ENCODE measurements at regions not wholly inside any gene's neighbourhood (a gene's known extent, or its start where the extent isn't known, plus 50 kb on each side); places are given as distances from the start of the nearest gene placed in this dataset.

- H3K4me3 ChIP-seq (ENCODE audit: low read depth, low read length), result no peak overlapping the region
- TF ChIP-seq, protein P1, sequence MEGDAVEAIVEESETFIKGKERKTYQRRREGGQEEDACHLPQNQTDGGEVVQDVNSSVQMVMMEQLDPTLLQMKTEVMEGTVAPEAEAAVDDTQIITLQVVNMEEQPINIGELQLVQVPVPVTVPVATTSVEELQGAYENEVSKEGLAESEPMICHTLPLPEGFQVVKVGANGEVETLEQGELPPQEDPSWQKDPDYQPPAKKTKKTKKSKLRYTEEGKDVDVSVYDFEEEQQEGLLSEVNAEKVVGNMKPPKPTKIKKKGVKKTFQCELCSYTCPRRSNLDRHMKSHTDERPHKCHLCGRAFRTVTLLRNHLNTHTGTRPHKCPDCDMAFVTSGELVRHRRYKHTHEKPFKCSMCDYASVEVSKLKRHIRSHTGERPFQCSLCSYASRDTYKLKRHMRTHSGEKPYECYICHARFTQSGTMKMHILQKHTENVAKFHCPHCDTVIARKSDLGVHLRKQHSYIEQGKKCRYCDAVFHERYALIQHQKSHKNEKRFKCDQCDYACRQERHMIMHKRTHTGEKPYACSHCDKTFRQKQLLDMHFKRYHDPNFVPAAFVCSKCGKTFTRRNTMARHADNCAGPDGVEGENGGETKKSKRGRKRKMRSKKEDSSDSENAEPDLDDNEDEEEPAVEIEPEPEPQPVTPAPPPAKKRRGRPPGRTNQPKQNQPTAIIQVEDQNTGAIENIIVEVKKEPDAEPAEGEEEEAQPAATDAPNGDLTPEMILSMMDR (IDR thresholded peaks at IDR 0.05; ENCODE audit: low read depth, low read length, missing control alignments), result peak; percentile 70
- peak; percentile 52 for DNase-seq (ENCODE audit: low read depth)
Measured at GRCh38 chr2:76599732-76600368, 889.1 kb upstream of the GCFC2 start.

GRCh38 chr2:76584474-76584873 lies 873.8 kb upstream of the GCFC2 start:
- DNase-seq (ENCODE audit: low read depth), result no peak
- no peak overlapping the region for H3K4me3 ChIP-seq (ENCODE audit: low read depth, low read length)
- TF ChIP-seq, protein P1 (IDR thresholded peaks at IDR 0.05; ENCODE audit: low read depth, low read length, missing control alignments), result no peak

GRCh38 chr2:76579911-76580310 lies 869.2 kb upstream of the GCFC2 start:
- no peak overlapping the region for H3K4me3 ChIP-seq (ENCODE audit: low read depth, low read length)
- DNase-seq (ENCODE audit: low read depth), result no peak
- TF ChIP-seq, protein P1 (IDR thresholded peaks at IDR 0.05; ENCODE audit: low read depth, low read length, missing control alignments), result no peak

- TF ChIP-seq, protein P1 (IDR thresholded peaks at IDR 0.05; ENCODE audit: low read depth, low read length, missing control alignments), result no peak
- no peak overlapping the region for H3K4me3 ChIP-seq (ENCODE audit: low read depth, low read length)
- no peak for DNase-seq (ENCODE audit: low read depth)
Measured at GRCh38 chr2:76572981-76573380, 862.3 kb upstream of the GCFC2 start.

DNA sequence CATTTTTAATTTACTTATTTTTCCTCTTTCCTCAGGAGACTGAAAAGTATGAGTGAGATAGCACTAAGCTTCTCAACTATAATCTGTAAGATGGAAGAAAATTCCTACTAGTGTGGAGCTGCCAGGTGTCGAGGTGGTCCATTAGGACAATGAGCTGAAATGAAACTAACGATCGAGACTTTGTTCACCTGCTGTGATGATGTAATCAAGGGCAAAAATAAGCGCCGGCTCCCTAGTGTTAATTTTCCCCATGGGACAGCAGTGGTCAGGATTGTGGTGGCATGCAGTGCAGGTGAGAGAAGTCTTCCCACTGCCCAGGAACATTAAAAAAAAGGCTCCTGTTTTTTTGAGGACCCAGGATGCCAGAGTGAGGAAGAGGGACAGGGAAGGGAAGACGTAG lies 859.1 kb upstream of the GCFC2 start:
- no peak overlapping the region for H3K4me3 ChIP-seq (ENCODE audit: low read depth, low read length)
- TF ChIP-seq, protein P1 (IDR thresholded peaks at IDR 0.05; ENCODE audit: low read depth, low read length, missing control alignments), result no peak
- DNase-seq (ENCODE audit: low read depth), result no peak

DNA sequence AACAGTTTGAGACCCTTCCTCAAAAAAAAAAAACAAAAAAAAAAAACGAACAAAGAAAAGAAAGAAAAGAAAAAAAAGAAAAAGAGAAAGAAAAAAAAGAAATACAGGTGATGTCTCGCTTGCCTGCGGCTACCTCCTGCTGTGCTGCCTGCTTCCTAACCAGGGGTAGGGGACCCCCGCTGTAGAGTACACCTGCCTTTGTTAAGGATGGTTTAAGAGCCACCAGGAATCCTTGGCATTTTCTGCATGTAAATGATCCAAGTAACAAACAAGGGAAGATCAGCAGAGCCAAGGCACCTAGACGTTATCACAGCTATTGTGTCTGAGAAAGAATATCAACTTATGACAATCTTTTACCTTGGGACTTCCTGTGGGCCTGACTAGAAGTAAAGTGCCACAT lies 856.8 kb upstream of the GCFC2 start:
- TF ChIP-seq, protein P1 (IDR thresholded peaks at IDR 0.05; ENCODE audit: low read depth, low read length, missing control alignments), result no peak
- no peak overlapping the region for H3K4me3 ChIP-seq (ENCODE audit: low read depth, low read length)
- no peak for DNase-seq (ENCODE audit: low read depth)

- TF ChIP-seq, protein P1 (IDR thresholded peaks at IDR 0.05; ENCODE audit: low read depth, low read length, missing control alignments), result no peak
- no peak for DNase-seq (ENCODE audit: low read depth)
- no peak overlapping the region for H3K4me3 ChIP-seq (ENCODE audit: low read depth, low read length)
Measured at GRCh38 chr2:76564734-76565133, 854.0 kb upstream of the GCFC2 start.
